Bronchial epithelial cell (primary cell): ENCODE measurements at regions not wholly inside any gene's neighbourhood (a gene's known extent, or its start where the extent isn't known, plus 50 kb on each side); places are given as distances from the start of the nearest gene placed in this dataset.
"Not testable (repeated sequence)": the region's sequence is repeated elsewhere in the genome, so short reads cannot be mapped to it uniquely, and the experiment has no call there.

Experiments used
- DNase-seq: peaks from one replicate; pipeline ENCODE4 v3.0.0-alpha.2; 2010; ENCODE audit warnings: low read depth
- FAIRE-seq: peaks from 2 replicates; lab custom pipeline; 2011; peaks lifted over from hg19 to GRCh38; lab: Jason Lieb, UNC
- H3K27me3 ChIP-seq: 2 replicates; pipeline ENCODE4 v1.5.1; 2011; ENCODE audit warnings: low read length; ENCODE audit not compliant: control insufficient read depth, insufficient read depth
- H3K36me3 ChIP-seq: 2 replicates; pipeline ENCODE4 v1.5.1; 2011; ENCODE audit warnings: low read length; ENCODE audit not compliant: control insufficient read depth, insufficient read depth
- H3K4me3 ChIP-seq: 2 replicates; pipeline ENCODE4 v1.5.1; 2011; ENCODE audit warnings: mild to moderate bottlenecking, low read depth, low read length, control low read depth
- CTCF ChIP-seq: IDR thresholded peaks from 2 replicates; pipeline ENCODE4 v1.5.1; 2011; ENCODE audit warnings: mild to moderate bottlenecking, moderate library complexity, low read length, control low read depth, inconsistent platforms; ENCODE audit not compliant: insufficient read depth, severe bottlenecking

GRCh38 chr15:98547741-98548138, 100.6 kb upstream of the IGF1R start:
- no peak for FAIRE-seq
- no peaks in the 10 kb centered on the region for H3K27me3 ChIP-seq
- no peak for TF ChIP-seq CTCF
- no peaks in the 10 kb centered on the region for H3K36me3 ChIP-seq
- H3K4me3 ChIP-seq: peak overlapping the region; percentile 38
- no peak for DNase-seq

- Histone ChIP-seq H3K27me3 (no peaks in the 10 kb centered on the region), H3K36me3 (no peaks in the 10 kb centered on the region), H3K4me3 (peak overlapping the region; percentile 38)
- peak; percentile 79 for DNase-seq
- no peak for FAIRE-seq
- peak; percentile 9 for TF ChIP-seq CTCF
Observed at GRCh38 chr15:98548139-98548971, 100.0 kb upstream of the IGF1R start.

- H3K36me3 ChIP-seq: no peaks in the 10 kb centered on the region
- H3K4me3 ChIP-seq: peak overlapping the region; percentile 38
- DNase-seq (no peak), FAIRE-seq (no peak)
- TF ChIP-seq CTCF: no peak
- H3K27me3 ChIP-seq: no peaks in the 10 kb centered on the region
Observed at GRCh38 chr15:98549003-98549402, 99.3 kb upstream of the IGF1R start.

- Histone ChIP-seq H3K27me3 (no peaks in the 10 kb centered on the region), H3K36me3 (no peaks in the 10 kb centered on the region), H3K4me3 (no peak overlapping the region)
- DNase-seq (no peak), FAIRE-seq (no peak)
- no peak for TF ChIP-seq CTCF
Observed at GRCh38 chr15:98549741-98550140, 98.6 kb upstream of the IGF1R start.

GRCh38 chr15:98550363-98550762, 98.0 kb upstream of the IGF1R start:
- not testable (repeated sequence) for FAIRE-seq, H3K27me3 ChIP-seq, DNase-seq, H3K36me3 ChIP-seq, H3K4me3 ChIP-seq

GRCh38 chr15:98551936-98552562, 96.3 kb upstream of the IGF1R start:
- DNase-seq: no peak
- Histone ChIP-seq H3K27me3 (no peaks in the 10 kb centered on the region), H3K36me3 (no peaks in the 10 kb centered on the region), H3K4me3 (no peak overlapping the region)
- FAIRE-seq: no peak
- no peak for TF ChIP-seq CTCF
